Stimulated activated CD4-positive, alpha-beta T cell treated with anti-CD3 and anti-CD28 coated beads, Interleukin-12 subunit alpha, Interleukin-12 subunit beta, amount 100 ng/mL, for 24 hours (primary cell): ENCODE measurements at regions not wholly inside any gene's neighbourhood (a gene's known extent, or its start where the extent isn't known, plus 50 kb on each side); places are given as distances from the start of the nearest gene placed in this dataset.
"Not testable (repeated sequence)": the region's sequence is repeated elsewhere in the genome, so short reads cannot be mapped to it uniquely, and the experiment has no call there.

Source experiments
- DNase-seq, 2 experiments: peaks; one replicate each; pipeline ENCODE4 v3.0.0-alpha.2; 2020; ENCODE audit warnings: low read depth in 2 of 2

GRCh38 chr1:187630653-187631380 lies 802.1 kb downstream of the PLA2G4A start:
- DNase-seq = no peak

GRCh38 chr1:187631381-187631675 lies 802.6 kb downstream of the PLA2G4A start:
- DNase-seq = no peak

- DNase-seq = no peak
Measured at GRCh38 chr1:187631984-187632383, 803.2 kb downstream of the PLA2G4A start.

GRCh38 chr1:187634940-187635339 lies 806.2 kb downstream of the PLA2G4A start:
- DNase-seq = no peak

- no peak for DNase-seq
Measured at GRCh38 chr1:187638733-187639434, 810.1 kb downstream of the PLA2G4A start.

- DNase-seq = no peak
Measured at GRCh38 chr1:187641015-187641414, 812.3 kb downstream of the PLA2G4A start.

- no peak for DNase-seq
Measured at GRCh38 chr1:187641463-187641862, 812.7 kb downstream of the PLA2G4A start.

GRCh38 chr1:187641907-187642306 lies 813.2 kb downstream of the PLA2G4A start:
- DNase-seq = no peak

- no peak for DNase-seq
Measured at GRCh38 chr1:187645651-187646050, 816.9 kb downstream of the PLA2G4A start.

- no peak for DNase-seq
Measured at GRCh38 chr1:187646536-187647107, 817.9 kb downstream of the PLA2G4A start.

GRCh38 chr1:187648091-187648490 lies 819.3 kb downstream of the PLA2G4A start:
- DNase-seq = no peak

- no peak for DNase-seq
Measured at GRCh38 chr1:187654635-187655034, 825.9 kb downstream of the PLA2G4A start.

- no peak for DNase-seq
Measured at GRCh38 chr1:187655104-187655503, 826.4 kb downstream of the PLA2G4A start.

- DNase-seq = no peak
Measured at GRCh38 chr1:187665483-187665882, 836.7 kb downstream of the PLA2G4A start.

- no peak for DNase-seq
Measured at GRCh38 chr1:187680823-187681222, 852.1 kb downstream of the PLA2G4A start.

GRCh38 chr1:187682112-187682511 lies 853.4 kb downstream of the PLA2G4A start:
- no peak for DNase-seq

GRCh38 chr1:187685333-187685732 lies 856.6 kb downstream of the PLA2G4A start:
- DNase-seq = no peak

- no peak for DNase-seq
Measured at GRCh38 chr1:187689129-187689528, 860.4 kb downstream of the PLA2G4A start.

GRCh38 chr1:187691439-187691838 lies 862.7 kb downstream of the PLA2G4A start:
- no peak for DNase-seq

- no peak for DNase-seq
Measured at GRCh38 chr1:187692799-187693198, 864.0 kb downstream of the PLA2G4A start.

GRCh38 chr1:187696073-187696472 lies 867.3 kb downstream of the PLA2G4A start:
- DNase-seq = no peak

- DNase-seq = not testable (repeated sequence)
Measured at GRCh38 chr1:187703138-187704130, 874.7 kb downstream of the PLA2G4A start.
